SIG-M5 (cell line): ENCODE measurements at regions not wholly inside any gene's neighbourhood (a gene's known extent, or its start where the extent isn't known, plus 50 kb on each side); places are given as distances from the start of the nearest gene placed in this dataset.

Experiments
- DNase-seq: peaks from one replicate; lab custom pipeline; 2025; lab: John Stamatoyannopoulos, UW

- DNase-seq, result no peak
These were observed 200.0 kb upstream of the S1PR3 start for GRCh38 chr9:88791105-88791805.

GRCh38 chr9:88792502-88792901, 198.8 kb upstream of the S1PR3 start:
- DNase-seq, result no peak

GRCh38 chr9:88794100-88794499, 197.2 kb upstream of the S1PR3 start:
- no peak for DNase-seq

- DNase-seq, result no peak
These were observed 194.3 kb upstream of the S1PR3 start for GRCh38 chr9:88796947-88797346.

GRCh38 chr9:88798476-88798875, 192.8 kb upstream of the S1PR3 start:
- no peak for DNase-seq

- no peak for DNase-seq
These were observed 191.5 kb upstream of the S1PR3 start for GRCh38 chr9:88799541-88800328.

- DNase-seq, result no peak
These were observed 191.0 kb upstream of the S1PR3 start for GRCh38 chr9:88800329-88800682.

GRCh38 chr9:88801214-88801796, 190.0 kb upstream of the S1PR3 start:
- no peak for DNase-seq

GRCh38 chr9:88802533-88802932, 188.7 kb upstream of the S1PR3 start:
- DNase-seq, result no peak

GRCh38 chr9:88803546-88804253, 187.6 kb upstream of the S1PR3 start:
- no peak for DNase-seq

- no peak for DNase-seq
These were observed 187.0 kb upstream of the S1PR3 start for GRCh38 chr9:88804254-88804596.

GRCh38 chr9:88805217-88805943, 185.9 kb upstream of the S1PR3 start:
- no peak for DNase-seq

GRCh38 chr9:88807426-88807825, 183.8 kb upstream of the S1PR3 start:
- DNase-seq, result no peak

GRCh38 chr9:88808019-88808656, 183.1 kb upstream of the S1PR3 start:
- no peak for DNase-seq

- no peak for DNase-seq
These were observed 182.4 kb upstream of the S1PR3 start for GRCh38 chr9:88808761-88809354.

- no peak for DNase-seq
These were observed 181.7 kb upstream of the S1PR3 start for GRCh38 chr9:88809355-88810161.

- DNase-seq, result no peak
These were observed 180.4 kb upstream of the S1PR3 start for GRCh38 chr9:88810826-88811225.

- DNase-seq, result no peak
These were observed 179.8 kb upstream of the S1PR3 start for GRCh38 chr9:88811511-88811910.

- no peak for DNase-seq
These were observed 178.2 kb upstream of the S1PR3 start for GRCh38 chr9:88812938-88813637.
